ENCODE measurements at regions not wholly inside any gene's neighbourhood (a gene's known extent, or its start where the extent isn't known, plus 50 kb on each side); places are given as distances from the start of the nearest gene placed in this dataset.
A peak's percentile ranks its signal among the peaks of the same experiment; 100 is the strongest.

DNA sequence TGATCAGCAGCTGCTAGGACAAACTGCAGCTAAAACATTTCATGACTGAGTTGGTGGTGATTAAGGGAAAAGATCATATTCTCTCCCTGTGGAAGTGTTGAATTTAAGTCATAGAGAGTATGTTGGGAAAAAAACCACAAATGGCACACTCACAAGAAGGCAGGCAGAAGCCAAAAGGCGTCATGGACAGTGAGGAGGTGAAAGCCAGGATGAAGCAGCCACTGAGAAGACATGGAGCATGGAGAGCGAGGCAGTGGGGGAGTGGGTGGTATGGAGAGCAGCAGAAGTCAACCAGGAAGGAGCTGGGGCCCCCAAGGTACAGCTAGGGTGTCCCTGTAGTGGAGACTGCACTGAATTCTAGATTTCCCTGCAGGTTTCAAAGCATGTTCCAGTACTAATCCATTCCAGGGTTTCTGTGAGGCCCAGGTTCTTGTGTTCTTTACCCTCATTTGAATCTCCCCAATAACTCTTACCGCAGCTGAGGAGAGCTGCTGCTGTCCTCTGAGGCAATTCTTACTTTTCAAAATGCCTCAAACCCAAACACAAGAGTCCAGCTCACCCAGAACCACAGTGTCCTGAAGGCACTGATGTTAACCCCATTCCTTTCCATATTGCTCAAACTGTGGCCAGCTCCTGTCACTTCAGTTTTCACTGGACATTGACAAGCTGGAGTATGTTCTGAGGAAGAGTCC is 191.8 kb upstream of the E2F8 start:
- DNase-seq, result peak in 1 of 4 donors; percentile 20
- Histone ChIP-seq H3K4me1 (peaks cover 31% of the 10 kb centered on the region), H3K9me3 (no peaks in the 10 kb centered on the region), H3K27me3 (no peaks in the 10 kb centered on the region), H3K27ac (no peak overlapping the region), H3K4me3 (no peak overlapping the region), H3K36me3 (replicated peaks in 1 of 2; ENCODE audit: insufficient read depth in 1 of 2, low read depth in 2 of 2) (no peaks in the 10 kb centered on the region)
- no peak for TF ChIP-seq POLR2A (IDR thresholded peaks at IDR 0.05)
- TF ChIP-seq, protein P1, sequence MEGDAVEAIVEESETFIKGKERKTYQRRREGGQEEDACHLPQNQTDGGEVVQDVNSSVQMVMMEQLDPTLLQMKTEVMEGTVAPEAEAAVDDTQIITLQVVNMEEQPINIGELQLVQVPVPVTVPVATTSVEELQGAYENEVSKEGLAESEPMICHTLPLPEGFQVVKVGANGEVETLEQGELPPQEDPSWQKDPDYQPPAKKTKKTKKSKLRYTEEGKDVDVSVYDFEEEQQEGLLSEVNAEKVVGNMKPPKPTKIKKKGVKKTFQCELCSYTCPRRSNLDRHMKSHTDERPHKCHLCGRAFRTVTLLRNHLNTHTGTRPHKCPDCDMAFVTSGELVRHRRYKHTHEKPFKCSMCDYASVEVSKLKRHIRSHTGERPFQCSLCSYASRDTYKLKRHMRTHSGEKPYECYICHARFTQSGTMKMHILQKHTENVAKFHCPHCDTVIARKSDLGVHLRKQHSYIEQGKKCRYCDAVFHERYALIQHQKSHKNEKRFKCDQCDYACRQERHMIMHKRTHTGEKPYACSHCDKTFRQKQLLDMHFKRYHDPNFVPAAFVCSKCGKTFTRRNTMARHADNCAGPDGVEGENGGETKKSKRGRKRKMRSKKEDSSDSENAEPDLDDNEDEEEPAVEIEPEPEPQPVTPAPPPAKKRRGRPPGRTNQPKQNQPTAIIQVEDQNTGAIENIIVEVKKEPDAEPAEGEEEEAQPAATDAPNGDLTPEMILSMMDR (IDR thresholded peaks at IDR 0.05), result no peak
- intact Hi-C loops (cut with DNase I), result no loop called here
- WGBS, 2 donors, result 43 to 61% methylated on average over 3 of the region's 3 CpGs
- ATAC-seq, result no peak

DNA sequence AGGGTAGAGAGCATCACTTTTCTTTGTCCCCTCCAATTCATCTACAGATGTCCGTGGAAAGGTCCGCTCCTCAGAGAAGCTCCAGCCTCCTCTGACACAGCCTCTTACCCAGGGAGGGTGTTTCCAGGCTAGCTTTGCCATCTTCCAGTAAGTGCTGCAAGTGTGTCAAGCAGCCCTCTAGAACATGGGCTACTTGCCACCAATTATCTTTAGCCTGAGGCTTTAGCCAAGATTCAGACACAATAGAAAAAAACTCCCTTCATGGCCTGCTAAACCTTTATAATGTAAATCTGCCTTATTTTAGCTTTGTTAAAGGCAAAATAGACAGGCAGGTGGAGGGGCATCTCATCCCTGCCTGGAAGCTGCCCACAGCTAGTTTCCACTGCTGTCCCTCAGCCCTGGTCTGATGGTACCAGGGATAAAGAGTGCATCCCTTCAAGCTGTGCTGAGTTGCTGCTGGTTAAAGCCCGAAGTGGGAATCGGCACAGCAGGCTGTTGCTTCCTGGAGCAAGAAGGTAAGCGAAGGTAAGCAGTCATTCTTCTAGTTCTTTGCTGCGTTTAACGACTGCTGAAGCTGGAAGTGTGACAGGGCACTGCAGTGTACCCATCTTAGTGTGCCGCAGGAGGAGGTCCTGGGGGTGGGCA is 190.1 kb upstream of the E2F8 start:
- DNase-seq (no peak), ATAC-seq (no peak)
- Histone ChIP-seq H3K27me3 (no peaks in the 10 kb centered on the region), H3K36me3 (replicated peaks in 1 of 2; ENCODE audit: insufficient read depth in 1 of 2, low read depth in 2 of 2) (no peaks in the 10 kb centered on the region), H3K4me1 (peaks cover 31% of the 10 kb centered on the region), H3K4me3 (no peak overlapping the region), H3K9me3 (no peaks in the 10 kb centered on the region), H3K27ac (peak overlapping the region in 2 of 4 donors; percentile 9 to 17)
- TF ChIP-seq, protein P1 (IDR thresholded peaks at IDR 0.05), result no peak
- no peak for TF ChIP-seq POLR2A (IDR thresholded peaks at IDR 0.05)
- intact Hi-C loops (cut with DNase I), result no loop called here
- 53 to 57% methylated on average over 8 of the region's 8 CpGs for WGBS, 2 donors

DNA sequence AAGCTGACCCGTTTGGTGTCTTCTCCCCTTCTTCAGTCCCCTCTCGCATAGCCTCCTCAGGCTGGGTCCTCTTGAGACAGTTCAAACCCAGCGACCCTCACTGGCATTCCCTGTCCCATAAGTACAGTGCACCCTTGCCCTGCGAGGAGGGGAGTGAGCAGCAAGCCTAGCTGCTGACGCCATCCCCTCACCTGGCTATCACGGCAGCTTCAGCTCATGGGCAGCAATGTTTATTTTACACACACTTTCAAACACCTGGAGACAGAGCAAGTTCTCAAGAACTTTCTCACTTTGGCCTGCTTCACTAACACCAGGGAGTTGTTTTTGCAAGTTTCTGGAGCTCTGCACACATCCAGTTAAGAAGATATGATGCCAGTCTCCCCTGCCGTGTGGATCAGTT is 189.6 kb upstream of the E2F8 start:
- ATAC-seq, result peak; percentile 65

DNA sequence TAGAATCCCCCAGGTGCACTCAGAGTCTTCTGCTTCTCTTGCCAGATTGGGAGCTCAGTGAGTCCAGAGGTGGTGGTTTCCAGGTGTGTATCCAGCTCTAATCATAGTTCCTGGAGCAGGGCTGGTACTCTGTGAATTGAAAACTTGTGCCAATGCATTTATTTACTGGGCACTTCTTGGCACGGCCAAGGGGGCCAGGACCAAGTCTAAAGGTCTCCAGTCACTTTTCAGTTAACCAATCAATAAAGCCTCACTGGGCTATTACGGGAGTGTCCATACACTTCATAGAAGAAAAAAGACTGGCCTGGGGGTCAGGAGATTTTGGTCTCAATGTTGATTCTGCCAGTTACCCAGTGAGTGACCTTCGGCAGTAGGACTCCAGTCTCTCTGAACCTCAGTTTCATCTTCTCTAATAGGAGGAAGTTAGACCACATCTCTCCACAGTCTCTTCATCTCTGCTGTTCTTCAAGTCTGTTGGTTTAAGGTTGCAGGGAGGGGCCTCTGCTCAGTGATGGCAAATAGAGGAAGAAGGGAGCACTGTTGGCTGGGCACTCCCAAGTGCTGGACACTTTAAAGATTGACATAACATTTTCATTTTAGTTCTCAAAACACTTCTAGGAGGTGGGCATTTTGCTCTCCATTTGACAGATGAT is 188.5 kb upstream of the E2F8 start:
- Histone ChIP-seq H3K4me3 (no peak overlapping the region), H3K36me3 (replicated peaks in 1 of 2; ENCODE audit: insufficient read depth in 1 of 2, low read depth in 2 of 2) (no peaks in the 10 kb centered on the region), H3K9me3 (no peaks in the 10 kb centered on the region), H3K4me1 (peaks cover 31% of the 10 kb centered on the region), H3K27me3 (no peaks in the 10 kb centered on the region), H3K27ac (peak overlapping the region in 3 of 4 donors; percentile 14 to 68 (median 45))
- TF ChIP-seq POLR2A (IDR thresholded peaks at IDR 0.05), result no peak
- TF ChIP-seq, protein P1 (IDR thresholded peaks at IDR 0.05), result no peak
- 22 to 30% methylated on average over 3 of the region's 3 CpGs for WGBS, 2 donors
- ATAC-seq (peak; percentile 52), DNase-seq (peak in 3 of 4 donors; percentile 56 to 67 (median 59))
- intact Hi-C loops (cut with DNase I), result no loop called here

More for the DNA sequence above, 189.6 kb upstream of the E2F8 start:
- no peak for TF ChIP-seq POLR2A (IDR thresholded peaks at IDR 0.05)
- TF ChIP-seq, protein P1 (IDR thresholded peaks at IDR 0.05), result no peak
- Histone ChIP-seq H3K36me3 (replicated peaks in 1 of 2; ENCODE audit: insufficient read depth in 1 of 2, low read depth in 2 of 2) (no peaks in the 10 kb centered on the region), H3K27me3 (no peaks in the 10 kb centered on the region), H3K4me3 (no peak overlapping the region), H3K27ac (peak overlapping the region in 2 of 4 donors; percentile 9 to 17), H3K9me3 (no peaks in the 10 kb centered on the region), H3K4me1 (peaks cover 31% of the 10 kb centered on the region)
- DNase-seq, result peak; percentile 25 to 56 (median 50)
- 31 to 54% methylated on average over 7 of the region's 7 CpGs for WGBS, 2 donors
- intact Hi-C loops (cut with DNase I), result no loop called here
